Ascending aorta (tissue), 2 donors: ENCODE measurements at regions not wholly inside any gene's neighbourhood (a gene's known extent, or its start where the extent isn't known, plus 50 kb on each side); places are given as distances from the start of the nearest gene placed in this dataset.

Experiments used
- DNase-seq, 2 donors: peaks; one replicate each; pipeline ENCODE4 v3.0.0-alpha.2; 2019; ENCODE audit warnings: low spot score in 2 of 2
- H3K27ac ChIP-seq, 2 donors: fragments of 200-600 bp; sonication (generic); one replicate each; pipeline ENCODE4 v1.5.1; 2016 to 2017; ENCODE audit warnings: mild to moderate bottlenecking in 1 of 2
- H3K27me3 ChIP-seq: fragments of 200-600 bp; sonication (generic); one replicate; pipeline ENCODE4 v1.5.1; 2017
- H3K36me3 ChIP-seq, 2 donors: fragments of 200-600 bp; sonication (generic); one replicate each; pipeline ENCODE4 v1.5.1; 2016
- H3K4me1 ChIP-seq, 2 donors: fragments of 200-600 bp; sonication (generic); one replicate each; pipeline ENCODE4 v1.5.1; 2016 to 2017; ENCODE audit warnings: mild to moderate bottlenecking in 1 of 2
- H3K4me3 ChIP-seq, 2 donors: fragments of 200-600 bp; sonication (generic); one replicate each; pipeline ENCODE4 v1.5.1; 2016 to 2017; ENCODE audit warnings: mild to moderate bottlenecking in 1 of 2
- H3K9me3 ChIP-seq, 2 donors: fragments of 200-600 bp; sonication (generic); one replicate each; pipeline ENCODE4 v1.5.1; 2016
- CTCF ChIP-seq, 3 experiments: fragments of 200-600 bp in 2 of 3; fragments of 450-650 bp in 1 of 3; sonication (generic) in 2 of 3; IDR thresholded peaks; one replicate each; pipeline ENCODE4 v1.5.1; 2016 to 2019; ENCODE audit warnings: antibody characterized with exemption in 3 of 3, mild to moderate bottlenecking in 1 of 3, moderate library complexity in 1 of 3
- intact Hi-C: fragments of 100-400 bp; cut with DNase I; formaldehyde crosslinking; loops from one replicate; pipeline ENCODE4 v1.15.1; 2023

DNA sequence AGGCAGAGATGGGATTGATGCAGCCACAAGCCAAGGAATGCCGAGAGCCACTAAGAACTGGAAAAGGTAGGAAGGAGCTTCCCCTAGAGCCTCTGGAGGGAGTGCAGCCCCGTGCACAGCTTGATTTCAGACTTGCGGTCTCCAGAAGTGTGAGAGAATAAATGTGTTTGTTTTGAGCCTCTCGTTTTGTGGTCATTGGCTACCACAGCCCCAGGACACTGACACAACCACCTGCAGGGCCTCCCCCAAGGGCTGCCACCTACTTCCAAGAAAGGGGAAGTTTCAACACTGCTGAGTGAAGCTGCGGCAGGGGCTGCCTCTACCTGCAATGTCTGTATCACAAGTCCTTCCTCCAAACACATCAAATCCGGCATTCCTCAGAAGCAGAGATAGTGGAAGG lies 346.9 kb downstream of the C16orf95 start:
- Histone ChIP-seq H3K4me3 (no peak overlapping the region), H3K4me1 (peaks cover 0 to 3% of the 10 kb centered on the region in 2 donors), H3K36me3 (no peaks in the 10 kb centered on the region), H3K27ac (no peak overlapping the region), H3K9me3 (no peaks in the 10 kb centered on the region), H3K27me3 (no peaks in the 10 kb centered on the region)
- no peak for TF ChIP-seq CTCF (IDR thresholded peaks at IDR 0.05)
- intact Hi-C loops: no loop called here
- no peak for DNase-seq

GRCh38 chr16:86970726-86971125 lies 346.5 kb downstream of the C16orf95 start:
- Histone ChIP-seq H3K9me3 (no peaks in the 10 kb centered on the region), H3K36me3 (no peaks in the 10 kb centered on the region), H3K4me3 (no peak overlapping the region), H3K27ac (no peak overlapping the region), H3K27me3 (no peaks in the 10 kb centered on the region), H3K4me1 (peaks cover 0 to 3% of the 10 kb centered on the region in 2 donors)
- no peak for TF ChIP-seq CTCF (IDR thresholded peaks at IDR 0.05)
- intact Hi-C loops: no loop called here
- no peak for DNase-seq

DNA sequence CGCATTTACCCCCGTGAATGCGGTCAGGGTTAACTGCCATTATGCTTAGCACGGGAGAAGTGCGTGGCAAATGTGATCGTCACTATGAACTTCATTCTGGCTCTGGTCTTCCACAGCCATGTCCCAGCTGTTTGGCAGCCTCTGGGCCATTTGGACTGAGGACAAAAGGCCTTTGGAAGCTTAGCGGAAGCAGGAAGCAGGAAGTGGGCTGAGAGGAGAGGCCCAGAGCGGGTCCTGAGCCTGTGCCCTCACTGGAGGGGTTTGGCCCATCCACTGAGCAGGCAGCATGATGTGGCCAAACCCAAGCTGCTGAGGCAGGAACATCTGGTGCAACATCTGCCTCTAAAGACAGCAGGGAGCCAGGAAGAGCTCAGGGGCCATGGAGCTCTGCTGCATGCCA lies 345.9 kb downstream of the C16orf95 start:
- DNase-seq: no peak
- H3K27ac ChIP-seq: no peak overlapping the region
- intact Hi-C loops: no loop called here

DNA sequence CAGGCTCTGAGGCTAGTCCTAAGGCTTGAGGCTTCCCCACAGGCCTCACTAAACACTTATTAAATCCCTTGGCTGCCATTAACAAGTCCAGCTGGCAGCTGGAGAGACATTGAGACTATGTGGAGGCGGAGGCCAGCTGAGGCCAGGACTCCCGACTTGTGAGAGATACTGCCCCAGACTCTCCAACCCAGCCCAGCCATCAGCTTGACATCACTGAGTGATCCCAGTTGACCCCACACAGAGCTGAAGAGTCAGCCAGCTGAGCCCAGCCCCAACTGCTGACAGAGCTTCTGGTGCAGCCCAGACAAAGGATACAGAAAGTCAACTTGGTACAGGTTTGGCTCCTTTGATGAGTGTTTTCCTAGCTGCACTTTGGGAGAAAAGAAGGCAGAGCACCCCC lies 343.1 kb downstream of the C16orf95 start:
- no peaks in the 10 kb centered on the region for H3K9me3 ChIP-seq
- no peak overlapping the region for H3K27ac ChIP-seq
- peaks cover 0 to 3% of the 10 kb centered on the region in 2 donors for H3K4me1 ChIP-seq
- no peak for DNase-seq
- no peak for TF ChIP-seq CTCF (IDR thresholded peaks at IDR 0.05)
- H3K36me3 ChIP-seq: no peaks in the 10 kb centered on the region
- intact Hi-C loops: no loop called here
- no peaks in the 10 kb centered on the region for H3K27me3 ChIP-seq
- no peak overlapping the region for H3K4me3 ChIP-seq

More for the DNA sequence above, 345.9 kb downstream of the C16orf95 start:
- no peaks in the 10 kb centered on the region for H3K9me3 ChIP-seq
- no peaks in the 10 kb centered on the region for H3K36me3 ChIP-seq
- peaks cover 0 to 3% of the 10 kb centered on the region in 2 donors for H3K4me1 ChIP-seq
- no peak for TF ChIP-seq CTCF (IDR thresholded peaks at IDR 0.05)
- H3K4me3 ChIP-seq: no peak overlapping the region
- H3K27me3 ChIP-seq: no peaks in the 10 kb centered on the region

- intact Hi-C loops: no loop called here
- Histone ChIP-seq H3K27me3 (no peaks in the 10 kb centered on the region), H3K4me1 (peaks cover 0 to 3% of the 10 kb centered on the region in 2 donors), H3K9me3 (no peaks in the 10 kb centered on the region), H3K27ac (peak overlapping the region; percentile 6 to 54), H3K36me3 (no peaks in the 10 kb centered on the region), H3K4me3 (no peak overlapping the region)
- TF ChIP-seq CTCF (IDR thresholded peaks at IDR 0.05): no peak
- DNase-seq: peak; percentile 45 to 82
Measured at GRCh38 chr16:86975445-86975844, 341.7 kb downstream of the C16orf95 start.

DNA sequence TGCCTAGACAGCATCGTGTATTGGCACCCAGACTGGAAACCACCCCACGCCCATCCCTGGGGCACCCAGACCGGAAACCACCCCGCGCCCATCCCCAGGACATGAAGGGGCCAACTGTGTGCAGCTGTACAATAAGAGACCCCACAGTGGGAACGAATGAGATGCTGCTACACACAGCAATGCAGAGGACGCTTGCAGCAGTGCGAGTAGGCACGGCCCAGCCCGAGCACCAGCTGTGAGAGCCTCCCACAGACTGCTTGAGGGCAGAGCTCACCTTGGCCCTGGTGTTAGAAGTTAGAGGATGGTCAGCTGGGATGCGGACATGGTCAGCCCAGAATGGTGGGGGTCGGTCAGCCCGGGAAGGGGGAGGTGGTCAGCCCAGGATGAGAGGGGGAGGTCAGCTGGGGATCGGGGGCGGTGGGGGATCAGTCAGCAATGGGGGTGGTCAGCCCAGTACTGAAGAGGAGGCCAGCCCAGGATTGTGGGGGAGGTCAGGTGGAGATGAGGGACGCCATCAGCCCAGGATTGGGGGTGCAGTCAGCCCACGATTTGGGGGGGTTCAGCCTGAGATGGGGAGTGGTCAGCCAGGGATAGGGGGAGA lies 340.0 kb downstream of the C16orf95 start:
- H3K4me3 ChIP-seq: no peak overlapping the region
- DNase-seq: no peak
- no peaks in the 10 kb centered on the region for H3K27me3 ChIP-seq
- no peak overlapping the region for H3K27ac ChIP-seq
- intact Hi-C loops: no loop called here
- no peaks in the 10 kb centered on the region for H3K9me3 ChIP-seq
- TF ChIP-seq CTCF (IDR thresholded peaks at IDR 0.05): no peak
- no peaks in the 10 kb centered on the region for H3K36me3 ChIP-seq
- H3K4me1 ChIP-seq: peaks cover 0 to 3% of the 10 kb centered on the region in 2 donors
